ENCODE measurements at regions not wholly inside any gene's neighbourhood (a gene's known extent, or its start where the extent isn't known, plus 50 kb on each side); places are given as distances from the start of the nearest gene placed in this dataset.

DNA sequence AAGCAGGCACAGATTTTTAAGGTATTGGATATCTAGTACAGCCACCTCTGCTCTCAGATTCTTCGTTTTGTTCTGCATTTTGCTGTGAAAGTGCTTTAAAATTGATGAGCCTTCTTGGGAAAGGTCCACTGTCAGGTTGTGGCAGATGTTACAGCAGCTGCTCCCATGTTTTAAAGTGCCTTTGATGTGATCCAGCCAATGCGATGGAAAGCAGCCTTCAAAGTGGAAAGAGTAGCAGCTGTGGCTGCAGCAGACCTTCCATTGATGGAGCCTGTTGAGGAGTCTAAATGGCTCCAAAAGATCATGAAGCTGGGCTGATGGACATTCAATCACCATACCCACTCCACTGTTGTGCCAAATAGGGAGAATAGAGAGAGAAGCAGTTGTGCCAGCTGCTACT is 816.9 kb downstream of the PLA2G4A start:
- no peak for DNase-seq (ENCODE audit: low spot score)

GRCh38 chr1:187646536-187647107 is 817.9 kb downstream of the PLA2G4A start:
- in situ Hi-C loops (cut with MboI; ENCODE audit: low sequenced_read_pairs, unreplicated experiment), result no loop called here
- DNase-seq (ENCODE audit: low spot score), result no peak
- no peak for TF ChIP-seq CTCF (IDR thresholded peaks at IDR 0.05; ENCODE audit: borderline replicate concordance, control extremely low read depth, extremely low read depth, insufficient read depth, missing control alignments)

More for the DNA sequence above, 816.9 kb downstream of the PLA2G4A start:
- in situ Hi-C loops (cut with MboI; ENCODE audit: low sequenced_read_pairs, unreplicated experiment), result no loop called here
- TF ChIP-seq CTCF (IDR thresholded peaks at IDR 0.05; ENCODE audit: borderline replicate concordance, control extremely low read depth, extremely low read depth, insufficient read depth, missing control alignments), result no peak

DNA sequence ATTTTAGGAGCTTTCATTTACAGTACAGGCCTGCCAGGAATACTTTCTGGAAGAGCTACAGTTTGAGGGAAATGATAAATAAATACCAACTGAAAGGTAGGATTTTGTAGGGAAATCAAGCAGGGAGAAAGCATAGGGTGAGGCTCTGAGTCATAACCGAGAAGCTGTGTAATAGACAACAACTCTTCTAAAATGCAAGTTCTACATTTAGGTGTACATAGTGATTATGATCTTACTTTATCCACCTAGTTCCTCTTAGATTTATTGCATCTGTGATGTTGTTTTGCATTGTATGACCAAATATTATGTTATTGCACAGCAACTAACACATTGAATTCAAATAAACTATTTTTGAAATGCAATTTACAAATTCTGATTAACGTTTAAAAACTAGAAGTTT is 819.3 kb downstream of the PLA2G4A start:
- in situ Hi-C loops (cut with MboI; ENCODE audit: low sequenced_read_pairs, unreplicated experiment), result no loop called here
- no peak for DNase-seq (ENCODE audit: low spot score)
- no peak for TF ChIP-seq CTCF (IDR thresholded peaks at IDR 0.05; ENCODE audit: borderline replicate concordance, control extremely low read depth, extremely low read depth, insufficient read depth, missing control alignments)

GRCh38 chr1:187654635-187655034 is 825.9 kb downstream of the PLA2G4A start:
- in situ Hi-C loops (cut with MboI; ENCODE audit: low sequenced_read_pairs, unreplicated experiment), result no loop called here
- no peak for TF ChIP-seq CTCF (IDR thresholded peaks at IDR 0.05; ENCODE audit: borderline replicate concordance, control extremely low read depth, extremely low read depth, insufficient read depth, missing control alignments)
- no peak for DNase-seq (ENCODE audit: low spot score)

DNA sequence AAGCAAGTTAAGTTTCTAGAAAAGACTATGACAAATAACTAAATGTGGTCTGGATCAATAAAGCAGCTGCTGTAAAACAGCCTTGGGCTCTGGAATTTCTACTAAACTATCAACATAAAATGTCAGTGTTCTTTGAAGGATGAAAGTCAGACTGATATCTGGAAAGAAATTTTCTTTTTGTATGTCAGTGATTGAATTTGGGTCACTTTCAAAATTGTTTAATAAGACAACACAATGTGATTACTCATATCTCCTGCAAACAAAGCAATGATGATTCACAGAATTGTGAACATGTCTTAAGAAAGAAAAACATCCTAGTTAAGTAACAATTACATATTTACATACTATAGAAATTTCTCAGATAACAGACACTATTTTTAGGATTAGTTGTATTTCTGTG is 826.4 kb downstream of the PLA2G4A start:
- no peak for TF ChIP-seq CTCF (IDR thresholded peaks at IDR 0.05; ENCODE audit: borderline replicate concordance, control extremely low read depth, extremely low read depth, insufficient read depth, missing control alignments)
- no peak for DNase-seq (ENCODE audit: low spot score)
- in situ Hi-C loops (cut with MboI; ENCODE audit: low sequenced_read_pairs, unreplicated experiment), result no loop called here

DNA sequence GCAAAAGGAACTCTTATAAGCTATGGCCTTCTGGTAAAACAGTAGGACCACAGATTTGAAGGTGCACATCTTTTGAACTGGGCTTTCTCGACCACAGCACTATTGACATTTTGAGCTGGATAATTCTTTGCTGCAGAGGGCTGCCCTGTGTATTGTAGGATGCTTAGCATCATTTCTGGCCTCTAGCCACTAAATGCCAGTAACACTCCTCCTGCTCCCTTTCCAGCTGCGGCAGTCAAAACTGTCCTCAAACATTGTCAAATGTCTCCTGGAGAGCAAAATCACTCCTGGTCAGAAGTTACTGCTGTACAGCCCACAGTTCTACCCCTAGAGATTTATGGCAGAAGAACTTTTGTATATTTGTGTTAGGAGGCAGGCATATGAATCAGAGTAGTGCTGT is 836.7 kb downstream of the PLA2G4A start:
- DNase-seq (ENCODE audit: low spot score), result no peak
- in situ Hi-C loops (cut with MboI; ENCODE audit: low sequenced_read_pairs, unreplicated experiment), result no loop called here
- TF ChIP-seq CTCF (IDR thresholded peaks at IDR 0.05; ENCODE audit: borderline replicate concordance, control extremely low read depth, extremely low read depth, insufficient read depth, missing control alignments), result no peak

All from GM13976 (cell line).